RPMI8226 (cell line): ENCODE measurements at regions not wholly inside any gene's neighbourhood (a gene's known extent, or its start where the extent isn't known, plus 50 kb on each side); places are given as distances from the start of the nearest gene placed in this dataset.

Experiments used
- DNase-seq: peaks from one replicate; pipeline ENCODE4 v3.0.0-alpha.2; 2015

DNA sequence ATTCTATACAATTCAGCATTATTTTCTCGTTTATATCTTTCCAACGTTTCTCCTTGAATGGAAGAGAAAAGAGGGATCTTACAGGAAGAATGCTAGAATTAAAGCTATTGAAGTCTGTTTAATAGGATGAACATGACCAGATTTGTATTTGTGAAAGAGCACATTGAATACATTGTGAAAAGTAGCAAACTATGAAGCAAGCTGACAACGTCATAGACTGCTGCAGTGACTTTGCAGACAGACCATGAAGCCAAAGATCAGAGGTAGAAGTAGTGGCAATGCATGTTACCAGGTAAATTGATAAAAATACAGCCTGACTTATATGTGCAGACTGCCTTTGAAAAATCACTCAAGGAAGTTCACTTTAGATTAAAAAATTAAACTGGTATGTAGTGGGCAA, 146.1 kb downstream of the RASSF9 start:
- no peak for DNase-seq

DNA sequence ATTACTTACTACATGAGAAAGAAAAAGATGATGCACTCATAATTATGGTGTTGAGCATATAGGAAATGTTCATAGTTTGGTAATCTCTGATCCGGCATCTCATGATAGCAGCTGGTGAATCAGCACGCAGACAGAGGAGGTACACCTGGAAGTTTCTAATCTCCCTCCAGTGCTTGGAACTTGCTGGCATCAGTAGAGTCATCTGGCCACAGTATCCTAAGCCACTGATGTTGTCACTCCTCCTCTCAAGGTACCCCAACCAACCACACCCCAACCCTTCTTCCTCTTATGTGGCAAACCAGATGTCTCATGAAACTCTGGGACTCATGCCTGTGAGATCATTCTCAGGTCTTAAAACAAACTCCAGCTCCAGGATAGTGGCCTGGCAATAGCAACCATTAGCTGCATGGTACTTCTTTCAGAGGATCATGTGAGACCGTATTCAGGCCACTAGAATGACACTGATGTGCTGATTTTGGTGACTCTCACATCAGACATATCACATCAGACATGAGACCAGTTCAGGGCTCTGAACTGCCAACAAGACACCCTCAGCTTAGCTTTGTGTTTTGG, 143.0 kb downstream of the RASSF9 start:
- no peak for DNase-seq

DNA sequence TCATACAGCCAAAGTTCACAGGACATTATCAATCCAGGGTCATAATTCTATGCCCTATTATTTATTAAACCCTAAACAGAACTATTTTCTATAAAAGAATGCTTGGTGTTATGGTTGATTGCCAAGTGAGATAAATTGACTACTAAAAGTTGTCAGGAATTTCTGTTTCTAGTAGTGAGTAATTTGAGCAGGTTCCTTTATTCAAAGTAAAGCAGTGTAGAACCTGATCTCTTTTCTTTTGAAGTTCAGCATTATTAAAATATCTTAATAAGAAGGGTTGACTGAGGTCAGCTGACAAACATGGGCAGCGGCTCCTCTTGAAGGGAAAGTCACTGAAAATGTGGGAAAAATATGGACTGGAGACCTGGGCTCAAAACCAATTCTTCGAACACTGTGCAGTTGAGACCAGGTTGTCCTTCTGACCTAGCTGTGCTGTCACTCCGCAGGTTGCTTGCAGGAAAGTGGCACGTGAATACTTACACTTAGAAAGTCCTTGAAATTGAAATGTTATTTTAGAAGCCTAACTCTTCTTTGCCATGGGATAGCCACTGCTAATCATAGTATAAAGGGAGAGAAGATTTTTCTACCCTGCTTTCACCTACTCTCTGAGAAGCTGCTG, 141.0 kb downstream of the RASSF9 start:
- no peak for DNase-seq

DNA sequence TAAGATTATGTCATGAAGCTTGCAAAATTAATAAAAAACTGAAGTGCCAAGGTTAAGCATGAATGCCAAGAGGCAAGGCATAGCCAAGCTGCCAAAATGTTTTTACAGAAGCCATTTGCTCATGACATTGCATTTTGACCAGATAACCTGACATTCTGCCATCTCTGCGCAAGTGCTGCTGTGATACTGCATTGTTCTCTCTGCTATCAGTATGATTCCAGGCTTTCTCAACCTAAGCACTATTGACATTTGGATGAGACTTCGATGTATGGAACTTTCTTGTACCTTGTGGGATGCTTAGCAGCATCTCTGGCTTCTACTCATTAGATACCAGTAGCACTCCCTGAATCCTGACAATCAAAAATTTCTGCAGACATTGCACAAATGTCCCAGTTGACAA, 139.2 kb downstream of the RASSF9 start:
- DNase-seq: no peak

DNA sequence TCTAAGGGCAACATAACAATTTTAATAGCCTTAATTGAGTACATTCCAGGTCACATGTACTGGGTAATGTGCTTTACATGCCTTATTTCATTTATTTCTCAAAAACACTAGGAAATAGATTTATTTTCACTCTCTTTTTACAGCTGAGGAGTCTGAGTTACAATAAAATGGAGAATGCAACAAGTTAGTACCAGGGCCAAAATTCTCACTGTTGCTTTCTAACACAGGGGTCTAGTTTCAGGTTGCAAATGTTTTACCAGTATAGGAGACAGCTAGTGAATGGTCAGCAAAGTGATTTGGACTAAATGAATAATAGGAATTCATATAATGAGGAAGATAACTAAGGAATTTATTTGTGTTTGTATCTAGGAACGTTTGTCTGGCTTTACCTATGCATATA, 137.3 kb downstream of the RASSF9 start:
- no peak for DNase-seq

DNA sequence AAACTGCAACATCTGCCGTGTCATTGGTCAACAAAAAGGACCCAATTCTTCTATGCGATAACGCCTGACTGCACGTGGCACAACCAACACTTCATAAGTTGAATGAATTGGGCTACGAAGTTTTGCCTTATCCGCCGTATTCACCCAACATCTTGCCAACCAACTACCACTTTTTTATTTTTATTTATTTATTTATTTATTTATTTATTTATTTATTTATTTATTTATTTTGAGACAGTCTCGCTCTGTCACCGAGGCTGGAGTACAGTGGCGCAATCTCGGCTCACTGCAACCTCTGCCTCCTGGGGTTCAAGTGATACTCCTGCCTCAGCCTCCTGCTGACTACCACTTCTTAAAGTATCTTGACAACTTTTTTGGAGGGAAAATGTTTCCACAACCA, 127.4 kb downstream of the RASSF9 start:
- no peak for DNase-seq

DNA sequence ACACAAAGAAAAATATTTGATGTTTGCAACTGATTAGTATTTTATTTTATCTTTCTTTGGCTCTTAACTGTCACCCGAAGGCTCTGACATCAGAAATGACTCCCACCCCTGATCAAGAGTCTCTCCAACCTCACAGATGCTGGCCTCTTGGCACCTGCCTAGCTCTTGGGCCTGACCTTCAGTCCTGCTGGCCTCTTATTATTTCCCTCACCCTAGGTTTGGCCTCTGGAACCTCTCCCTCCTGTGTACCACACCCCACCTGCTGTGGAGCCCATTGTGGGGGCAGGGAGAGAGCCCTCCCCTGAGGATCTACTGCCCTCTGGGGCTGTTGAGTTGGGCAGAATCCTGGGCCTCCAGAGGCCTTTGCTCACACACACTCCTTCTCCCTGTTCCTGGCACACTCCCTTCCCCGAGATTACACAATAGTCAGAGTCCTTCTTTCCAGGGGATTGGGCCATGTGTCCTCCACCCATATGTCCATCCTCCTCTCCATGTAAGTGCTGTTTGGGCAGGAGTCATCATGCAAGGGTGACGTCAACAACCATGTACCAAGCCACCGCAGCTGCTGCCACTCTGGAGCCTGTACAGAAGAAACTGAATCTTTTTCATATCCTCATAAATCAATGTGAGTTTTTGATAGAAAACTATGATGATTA, 124.3 kb downstream of the RASSF9 start:
- DNase-seq: no peak

DNA sequence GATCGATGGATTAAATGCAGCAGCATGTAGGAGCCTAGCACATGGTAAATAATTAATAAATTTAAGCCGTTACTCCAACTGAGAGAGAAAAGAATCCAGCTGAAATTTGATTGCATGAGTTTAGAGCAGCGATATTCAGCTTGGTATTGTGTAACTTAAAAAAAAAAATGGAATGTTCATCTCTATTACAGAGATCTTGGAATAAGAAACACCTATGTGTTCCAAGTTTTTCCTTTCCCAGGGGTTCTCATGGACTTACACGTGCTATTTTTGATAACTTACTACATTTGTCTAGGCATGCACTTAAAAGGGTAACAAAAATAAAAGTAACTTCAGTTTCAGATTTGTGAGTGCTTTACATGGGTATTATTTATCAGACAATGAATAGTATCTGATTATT, 122.8 kb downstream of the RASSF9 start:
- no peak for DNase-seq

DNA sequence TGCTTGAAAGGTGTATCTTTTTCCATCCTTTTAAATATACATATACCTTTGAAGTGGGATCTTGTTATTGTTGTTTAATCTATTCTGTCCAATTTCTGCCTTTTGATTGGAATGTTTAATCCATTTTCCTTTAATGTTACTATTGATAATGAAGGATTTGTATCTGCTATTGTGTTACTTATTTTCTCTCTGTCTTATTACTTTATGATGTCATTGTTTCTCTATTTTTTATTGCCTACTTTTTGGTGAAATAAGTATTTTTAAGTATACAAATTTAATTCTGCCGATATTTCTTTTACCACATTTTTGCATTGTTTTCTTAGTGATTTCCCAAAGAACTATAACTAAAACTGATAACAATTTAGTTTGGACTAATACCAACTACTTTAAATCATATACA, 121.8 kb downstream of the RASSF9 start:
- DNase-seq: no peak

DNA sequence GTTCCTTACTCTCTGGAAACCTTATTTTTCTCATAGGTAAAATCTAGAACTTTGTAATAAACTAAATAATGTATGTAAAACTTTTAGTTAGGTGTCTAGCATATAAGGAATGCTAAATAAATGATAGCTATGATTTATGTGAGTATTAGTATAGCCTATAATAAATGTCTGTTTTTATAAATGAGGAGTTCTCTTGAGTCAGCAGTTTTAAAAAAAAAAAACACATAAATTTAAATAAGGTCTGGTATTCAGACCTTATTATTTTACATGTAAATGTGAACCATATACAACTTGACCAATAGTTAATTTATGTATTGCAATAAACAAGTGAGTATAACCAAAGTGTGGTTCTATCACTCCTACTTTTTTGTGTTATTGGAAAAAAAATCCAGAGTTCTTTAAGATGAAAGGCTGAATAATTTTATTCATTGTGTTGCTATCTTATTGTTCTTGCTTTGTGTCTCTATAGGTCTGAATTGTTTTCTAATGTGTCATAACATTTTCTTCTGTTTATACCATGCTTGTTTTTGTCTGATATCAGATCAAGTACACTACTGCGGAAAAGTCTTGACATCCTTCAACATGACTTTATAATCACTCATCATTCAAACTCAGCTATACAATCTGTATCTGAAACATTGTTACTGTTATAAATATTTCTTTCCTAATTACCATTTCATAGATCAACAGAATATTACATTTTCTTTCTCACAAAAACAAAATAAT, 115.7 kb downstream of the RASSF9 start:
- DNase-seq: no peak

DNA sequence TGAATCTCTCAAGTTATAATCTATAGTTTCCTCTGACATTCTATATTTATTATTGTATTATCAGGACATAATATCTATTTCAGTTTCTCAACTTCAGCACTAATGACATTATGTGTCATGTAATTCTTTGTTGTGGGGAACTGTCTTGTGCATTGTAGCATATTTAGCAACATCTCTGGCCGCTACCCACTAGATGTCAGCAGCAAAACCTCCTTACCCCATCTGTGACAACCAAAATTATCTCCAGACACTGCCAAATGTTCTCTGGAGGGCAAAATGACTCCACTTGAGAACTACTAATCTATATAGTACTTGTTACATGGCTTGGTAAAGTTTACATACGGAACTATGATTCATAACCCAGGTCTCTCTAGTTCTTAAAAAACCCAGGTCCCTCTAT, 110.2 kb downstream of the RASSF9 start:
- DNase-seq: no peak

DNA sequence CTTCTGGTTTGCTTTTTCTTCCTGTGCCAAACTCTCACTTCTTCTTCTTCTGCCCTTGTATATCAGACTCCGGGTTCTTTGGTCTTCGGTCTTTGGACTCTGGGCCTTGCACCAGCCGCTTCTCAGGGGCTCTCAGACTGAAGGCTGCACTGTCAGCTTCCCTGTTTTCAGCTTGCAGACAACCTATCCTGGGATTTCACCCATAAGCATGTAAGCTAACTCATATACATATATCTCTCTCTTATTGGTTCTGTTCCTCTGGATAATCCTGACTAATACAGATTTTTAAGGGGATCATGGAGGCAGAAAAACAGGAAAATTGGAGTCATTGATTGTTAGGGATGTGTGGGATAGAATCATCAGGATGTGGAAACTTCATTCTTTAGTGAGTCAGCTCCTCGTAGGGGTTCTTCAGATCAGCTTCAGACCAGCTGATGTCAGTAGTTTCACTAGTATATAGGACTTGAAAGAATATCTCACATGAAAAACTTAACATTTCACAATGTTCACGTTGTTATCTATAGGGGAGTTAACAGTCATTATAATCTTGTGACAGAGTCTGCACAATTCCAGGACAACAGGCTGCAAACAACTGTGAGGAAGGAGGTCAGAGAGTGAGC, 102.9 kb downstream of the RASSF9 start:
- no peak for DNase-seq

DNA sequence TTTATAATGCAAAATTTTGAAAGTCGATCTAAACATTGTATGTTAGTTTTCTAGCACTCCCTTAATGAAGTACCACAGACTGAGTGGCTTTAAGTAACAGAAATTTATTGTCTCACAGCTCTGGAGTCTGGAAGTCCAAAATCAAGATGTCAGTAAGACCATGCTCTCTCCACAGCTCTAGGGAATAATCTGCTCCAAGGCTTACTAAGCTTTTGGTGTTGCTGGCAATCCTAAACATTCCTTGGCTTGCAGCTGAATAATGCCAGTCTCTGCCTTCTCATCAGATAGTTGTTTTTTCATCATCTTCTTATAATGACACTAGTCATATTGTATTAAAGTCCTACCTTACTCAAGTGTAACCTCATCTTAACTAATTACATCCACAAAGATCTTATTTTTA, 102.2 kb downstream of the RASSF9 start:
- no peak for DNase-seq

DNA sequence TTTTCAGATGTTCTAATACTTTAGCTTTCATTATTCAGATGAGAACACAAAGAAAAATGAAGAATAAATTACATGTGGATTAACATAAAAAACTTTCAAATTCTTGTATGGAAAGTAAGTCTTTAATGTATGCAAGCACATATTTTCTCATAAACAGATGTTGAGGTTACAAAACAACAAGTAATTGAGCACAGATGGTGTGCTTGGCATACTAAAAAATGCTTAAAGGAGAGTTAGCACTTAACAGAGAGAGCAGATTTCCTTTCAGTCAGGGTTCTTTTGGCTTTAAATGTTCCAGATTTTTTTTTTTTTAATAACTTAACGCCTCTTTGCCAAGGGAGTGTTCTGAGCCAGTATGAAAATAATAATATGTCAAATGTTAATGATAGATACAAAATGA, 96.0 kb downstream of the RASSF9 start:
- no peak for DNase-seq

DNA sequence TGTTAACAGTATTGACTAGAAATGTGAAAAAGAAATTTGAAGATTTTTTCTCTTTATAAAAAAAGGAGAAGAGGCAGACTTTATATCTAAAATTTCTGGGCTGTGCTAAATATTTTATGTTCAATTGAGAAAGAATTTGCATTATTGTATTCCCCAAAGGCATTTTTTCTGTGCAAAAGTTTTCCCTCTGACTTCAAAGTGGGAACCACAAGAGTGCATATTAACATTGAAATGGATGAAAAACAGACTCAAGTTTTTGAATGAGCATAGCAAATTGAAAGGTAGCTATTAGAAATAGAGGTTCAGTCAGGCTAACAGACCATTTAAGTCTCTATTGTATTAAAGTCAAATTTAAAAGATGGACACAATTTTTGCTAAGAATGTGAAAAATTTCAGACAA, 95.2 kb downstream of the RASSF9 start:
- no peak for DNase-seq

DNA sequence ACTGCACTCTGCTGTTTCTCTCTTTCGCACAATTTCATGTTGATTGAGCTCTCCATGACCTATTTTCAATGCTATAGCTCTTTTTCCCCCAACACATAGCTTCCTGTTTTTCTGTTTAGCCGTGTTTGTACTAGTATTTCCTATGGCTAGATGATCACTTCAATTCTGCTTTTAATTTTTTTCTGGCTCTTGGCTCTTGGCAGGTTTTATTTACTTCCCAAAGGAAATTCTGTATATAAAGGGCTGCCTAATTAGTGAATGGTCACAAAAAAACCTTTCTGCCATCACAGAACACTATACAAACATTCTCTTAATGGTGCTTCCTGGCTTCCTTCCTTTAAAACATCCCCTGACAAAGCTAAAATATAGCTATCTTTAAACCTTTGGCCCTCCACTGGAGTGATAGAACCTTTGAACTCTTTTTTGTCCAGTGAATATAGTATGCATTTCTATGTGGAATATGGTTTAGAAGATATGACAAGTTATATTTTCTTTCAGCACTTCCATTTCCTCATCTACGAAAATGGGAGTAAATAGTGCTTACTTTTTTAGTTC, 88.2 kb downstream of the RASSF9 start:
- DNase-seq: no peak
